Stimulated activated CD4-positive, alpha-beta T cell treated with anti-CD3 and anti-CD28 coated beads, TNF-alpha, amount 100 ng/mL, for 48 hours (primary cell): ENCODE measurements at regions not wholly inside any gene's neighbourhood (a gene's known extent, or its start where the extent isn't known, plus 50 kb on each side); places are given as distances from the start of the nearest gene placed in this dataset.

Experiments
- DNase-seq, 3 donors: peaks; one replicate each; pipeline ENCODE4 v3.0.0-alpha.2; 2020; ENCODE audit warnings: low read depth in 3 of 3

DNA sequence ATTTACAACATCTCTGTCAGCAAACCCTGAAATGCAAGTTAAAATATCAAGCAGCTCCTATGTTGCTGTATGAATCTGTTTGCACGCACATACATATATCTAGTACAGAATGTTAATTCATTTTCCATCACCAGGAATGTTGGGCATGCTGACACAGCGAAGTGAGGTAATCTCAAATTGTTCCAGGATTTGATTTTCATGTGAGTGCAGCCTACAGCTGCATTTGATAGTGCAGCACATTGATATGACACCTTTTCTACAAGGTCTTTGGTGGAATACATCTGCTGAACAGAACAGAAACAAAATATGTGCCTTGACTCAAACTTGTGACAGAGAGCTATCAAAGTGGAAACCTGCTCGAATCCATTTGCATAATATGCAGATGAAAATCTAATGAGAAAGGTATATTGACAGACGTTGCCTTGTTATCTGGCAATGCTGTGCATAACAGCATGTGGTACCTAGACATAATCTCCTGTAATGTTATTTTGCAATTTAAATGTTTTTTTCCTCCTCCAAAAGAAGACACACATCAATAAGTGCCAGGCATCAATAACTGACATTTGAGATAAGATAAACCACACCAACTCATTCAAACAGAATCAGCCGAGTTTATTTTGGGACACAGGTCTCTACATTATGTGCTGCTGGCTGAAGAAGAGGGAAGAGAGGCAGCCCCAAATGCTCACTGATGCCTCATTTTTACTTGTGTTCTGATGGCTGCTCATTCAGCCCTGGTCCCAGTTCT lies 512.2 kb downstream of the ZNF608 start:
- DNase-seq = no peak

DNA sequence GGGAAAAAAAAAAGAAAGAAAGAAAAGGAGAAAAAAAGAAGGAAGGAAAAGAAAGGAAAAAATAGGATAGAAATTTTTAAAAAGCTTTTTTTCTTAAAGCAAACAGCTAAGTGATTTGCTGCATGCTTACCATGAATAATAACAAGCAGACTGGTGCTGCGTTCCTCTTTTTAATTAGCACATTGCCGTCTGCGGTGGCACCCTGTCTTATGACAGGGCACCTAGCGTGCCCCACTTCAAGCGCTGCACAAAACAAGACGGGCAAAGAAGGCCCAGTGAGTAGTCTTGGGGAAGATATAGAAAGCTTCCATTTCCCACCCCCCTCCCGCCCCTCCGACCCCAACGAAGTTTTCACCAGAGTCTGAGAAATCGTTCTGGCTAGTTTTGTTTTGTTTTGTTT lies 513.9 kb downstream of the ZNF608 start:
- no peak for DNase-seq

DNA sequence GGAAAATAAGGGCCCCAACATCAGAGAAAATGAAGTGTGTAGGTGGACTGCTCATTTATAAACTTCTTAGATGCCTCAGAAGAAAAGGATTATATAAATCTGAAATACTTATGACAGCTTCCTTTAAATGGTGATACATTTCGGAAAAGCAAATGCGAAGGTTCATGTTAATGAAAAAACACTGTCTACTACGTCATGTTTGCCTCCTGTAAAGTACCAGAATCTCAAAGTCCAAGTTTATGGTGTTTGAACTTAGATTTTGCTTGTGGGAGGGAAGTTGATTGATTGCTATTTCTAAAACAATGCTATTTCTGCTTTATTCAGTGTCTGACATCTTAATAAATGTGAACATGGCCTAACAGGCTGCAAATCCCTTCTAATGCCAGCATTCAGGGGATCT lies 514.6 kb downstream of the ZNF608 start:
- DNase-seq = no peak

DNA sequence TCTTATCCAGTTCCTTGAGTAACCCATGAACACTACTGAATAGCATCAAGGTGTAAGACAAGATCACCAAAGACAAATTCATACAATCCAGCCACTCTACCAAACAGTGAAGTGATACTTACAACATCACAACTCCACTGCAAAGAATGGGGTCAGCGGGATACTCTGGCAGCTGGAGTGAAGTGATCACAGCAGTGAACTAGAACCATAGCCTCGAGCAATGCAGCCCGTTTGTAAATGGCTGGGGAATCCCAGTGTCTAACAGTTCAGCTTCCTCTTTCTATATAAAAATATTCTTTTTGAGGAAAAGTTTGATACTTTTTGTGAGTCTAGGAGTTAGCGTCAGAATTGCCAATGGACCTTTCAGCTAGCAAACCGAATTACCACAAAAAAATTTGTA lies 515.2 kb downstream of the ZNF608 start:
- DNase-seq = no peak

DNA sequence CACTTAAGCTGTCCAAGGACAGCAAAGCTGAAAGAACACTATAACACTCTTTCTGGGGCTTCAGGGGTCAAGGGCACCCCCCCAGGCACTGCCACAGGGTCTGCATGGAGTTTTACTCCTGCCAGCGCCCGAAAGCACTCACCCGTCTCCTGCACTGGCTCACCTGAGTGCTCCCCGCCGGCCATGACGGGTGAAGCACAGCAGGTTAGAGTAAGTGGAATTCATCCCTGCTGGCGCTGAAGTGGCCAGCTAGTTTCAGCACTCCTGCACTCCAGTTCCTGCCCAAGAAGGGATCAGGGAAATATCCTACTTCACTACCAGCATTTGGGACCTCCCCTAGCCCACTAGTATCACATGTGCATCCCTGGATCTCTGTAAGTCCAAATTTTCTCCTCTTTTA lies 516.0 kb downstream of the ZNF608 start:
- DNase-seq = no peak

DNA sequence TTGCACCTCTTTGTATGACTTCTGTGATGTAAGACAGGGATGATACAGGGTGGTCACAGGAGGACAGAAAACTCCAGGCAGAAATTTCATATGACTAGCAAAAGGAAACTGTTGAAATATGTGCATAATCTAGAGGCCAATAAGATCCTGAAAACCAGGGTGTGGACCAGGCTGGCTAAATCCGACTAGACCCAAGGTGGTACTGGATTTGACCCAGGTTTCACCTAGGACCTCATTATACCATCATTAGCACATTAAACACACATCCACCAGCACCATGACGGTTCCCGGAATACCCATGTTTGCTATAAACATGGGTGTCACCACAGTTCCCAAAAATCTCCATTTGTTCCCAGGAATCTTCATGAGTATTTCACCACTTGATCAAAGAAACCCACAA lies 517.1 kb downstream of the ZNF608 start:
- no peak for DNase-seq

DNA sequence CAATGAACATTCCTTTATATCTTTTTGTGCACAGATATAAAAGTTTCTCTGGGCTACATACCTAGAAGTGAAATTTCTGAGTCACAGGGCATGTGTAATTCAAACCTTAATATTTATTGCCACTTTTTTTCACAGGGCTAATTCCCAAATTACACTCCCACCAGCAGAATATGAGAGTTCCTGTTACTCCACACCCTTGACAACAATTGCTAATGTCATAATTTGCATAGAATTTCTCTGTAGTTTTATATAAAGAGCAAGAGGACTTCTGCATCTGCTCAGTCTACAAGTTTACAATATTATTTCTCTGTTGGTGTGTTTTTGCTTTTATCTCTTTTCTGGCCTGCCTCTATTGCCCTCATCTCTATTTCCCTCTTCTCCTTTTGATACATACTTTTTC lies 518.5 kb downstream of the ZNF608 start:
- DNase-seq = no peak

DNA sequence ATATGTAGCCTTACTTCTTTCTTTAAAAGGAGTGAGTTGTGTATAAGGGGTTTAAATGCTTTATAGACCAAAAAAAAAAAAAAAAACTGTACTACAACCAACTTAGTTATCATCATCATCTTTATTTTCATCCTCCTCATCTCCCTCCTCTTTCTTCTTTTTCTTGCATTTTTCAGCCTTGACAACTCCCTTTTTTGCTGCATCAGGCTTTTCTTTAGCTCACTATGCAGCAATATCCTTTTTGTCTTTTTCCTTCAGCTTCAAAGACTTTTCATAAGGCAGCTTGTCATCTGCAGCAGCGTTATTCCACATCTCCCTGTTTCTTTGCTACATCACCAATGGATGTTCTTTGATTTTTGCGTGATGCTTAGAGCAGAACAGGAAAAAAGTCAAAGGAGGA lies 526.0 kb downstream of the ZNF608 start:
- no peak for DNase-seq

DNA sequence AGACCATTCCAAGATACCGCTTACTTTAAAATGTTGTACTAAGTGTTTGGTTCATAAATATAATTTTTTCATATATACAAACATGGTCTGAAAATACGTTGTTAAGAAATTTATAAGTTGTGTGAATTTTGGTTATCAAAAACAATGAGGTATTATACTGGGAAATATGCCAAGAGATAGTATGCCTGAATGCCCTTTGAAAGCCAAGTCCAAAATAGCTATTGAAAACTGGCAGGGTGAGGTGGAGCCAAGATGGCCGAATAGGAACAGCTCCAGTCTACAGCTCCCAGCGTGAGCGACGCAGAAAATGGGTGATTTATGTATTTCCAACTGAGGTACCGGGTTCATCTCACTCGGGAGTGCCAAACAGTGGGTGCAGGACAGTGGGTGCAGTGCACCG lies 533.5 kb downstream of the ZNF608 start:
- DNase-seq = no peak

DNA sequence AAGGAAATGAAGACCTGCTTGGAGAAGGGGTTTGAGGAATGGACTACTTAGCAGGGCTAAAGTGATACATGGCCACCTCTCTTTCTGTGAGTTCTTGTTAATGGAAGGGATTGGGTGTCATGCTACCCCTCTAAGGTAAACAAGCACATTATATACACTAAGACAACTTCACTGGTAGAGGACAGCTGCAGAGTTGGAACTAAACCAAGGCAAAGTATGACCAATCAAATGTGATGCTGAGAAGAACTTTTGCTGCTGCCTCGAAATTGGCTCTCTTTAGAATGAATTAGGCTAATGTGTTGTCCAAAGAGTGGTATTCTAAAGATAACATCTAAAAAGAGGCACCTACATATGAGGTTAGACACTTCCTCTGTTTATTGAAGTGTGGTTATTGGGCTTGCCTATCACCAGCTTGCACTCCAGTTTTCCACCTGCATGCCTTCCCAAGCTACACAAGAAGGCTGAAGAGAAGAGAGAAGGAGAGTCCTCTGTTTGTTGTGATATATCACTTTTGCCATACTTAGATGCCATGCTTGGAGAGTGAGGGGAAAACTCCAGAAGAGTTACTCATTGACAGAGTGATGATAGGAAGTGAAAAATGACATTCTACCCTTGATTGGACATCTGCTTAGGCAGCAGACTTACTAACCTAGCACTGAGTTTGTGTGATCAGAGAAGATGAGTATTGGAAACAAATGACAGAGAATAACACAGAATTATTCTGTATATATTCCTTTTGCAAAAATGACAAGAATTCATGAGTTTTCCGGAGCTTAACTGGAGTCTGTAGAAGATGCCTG lies 536.1 kb downstream of the ZNF608 start:
- DNase-seq = no peak

DNA sequence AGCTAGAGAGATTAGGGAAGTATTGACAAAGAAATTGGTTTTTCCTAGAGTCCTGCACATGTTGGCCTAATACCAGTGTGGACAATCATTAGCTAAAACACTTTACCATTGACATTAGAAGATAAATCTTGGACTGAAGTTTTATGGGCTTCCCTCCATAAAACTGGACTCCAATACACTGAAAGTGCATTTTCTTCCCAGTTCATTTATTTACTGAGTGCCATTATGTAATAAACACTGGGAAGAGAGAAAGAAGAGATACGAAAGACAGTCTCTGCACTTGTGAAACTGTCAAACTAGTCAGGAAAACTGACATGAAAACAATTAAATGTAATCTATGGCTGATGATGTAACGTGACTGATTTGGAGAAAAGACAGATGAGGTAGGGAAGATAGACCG lies 539.3 kb downstream of the ZNF608 start:
- DNase-seq = no peak

DNA sequence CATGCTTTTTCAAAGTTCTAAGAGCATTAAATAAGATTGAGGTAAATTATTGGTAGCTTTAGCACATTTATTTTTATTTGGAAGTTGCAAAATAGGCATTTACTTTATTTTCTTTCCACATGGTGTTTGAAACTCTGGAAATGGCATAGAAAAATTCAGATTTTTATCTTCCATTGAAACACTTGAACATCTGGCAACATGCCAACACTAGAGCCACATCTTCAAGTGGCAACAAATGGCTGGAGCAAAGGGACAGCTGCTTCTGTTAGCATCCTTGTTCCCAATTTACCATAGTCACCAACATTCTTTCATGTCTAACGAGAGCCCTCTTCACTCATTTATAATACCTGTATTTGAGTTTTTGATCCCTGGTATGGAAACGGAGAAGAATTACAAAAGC lies 539.9 kb downstream of the ZNF608 start:
- no peak for DNase-seq

DNA sequence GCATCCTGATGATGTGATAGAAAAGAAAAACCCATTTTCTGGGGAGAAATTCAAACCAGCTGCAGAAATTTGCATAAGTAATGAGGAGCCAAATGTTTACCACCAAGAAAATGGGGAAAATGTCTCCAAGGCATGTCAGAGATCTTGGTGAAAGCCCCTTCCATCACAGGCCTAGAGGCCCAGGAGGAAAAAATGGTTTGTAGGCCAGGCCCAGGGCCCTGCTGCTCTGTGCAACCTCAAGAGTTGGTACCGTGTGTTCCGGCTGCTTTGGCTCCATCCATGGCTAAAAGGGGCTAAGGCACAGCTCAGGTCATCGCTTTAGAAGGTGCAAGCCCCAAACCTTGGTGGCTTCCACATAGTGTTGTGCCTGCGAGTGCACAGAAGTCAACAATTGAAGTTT lies 543.1 kb downstream of the ZNF608 start:
- no peak for DNase-seq

DNA sequence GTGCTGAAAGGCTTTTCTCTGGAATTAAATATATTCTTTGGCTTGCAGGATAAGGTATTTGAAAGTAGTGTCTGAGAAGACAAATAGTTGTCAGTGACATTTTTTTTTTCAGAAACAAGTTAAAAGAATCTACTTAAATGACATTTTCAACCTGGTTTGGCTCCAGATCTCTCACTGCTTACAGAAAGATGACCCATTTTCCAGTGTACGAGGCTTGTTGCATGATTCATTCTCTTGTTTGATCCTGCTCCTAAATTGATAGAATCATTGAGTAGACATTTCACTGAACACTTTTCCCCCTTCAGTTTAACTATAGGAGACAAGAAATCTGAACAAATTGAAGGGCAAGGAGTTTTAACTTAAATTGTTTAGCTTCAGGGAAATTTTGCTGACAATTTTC lies 546.1 kb downstream of the ZNF608 start:
- no peak for DNase-seq

DNA sequence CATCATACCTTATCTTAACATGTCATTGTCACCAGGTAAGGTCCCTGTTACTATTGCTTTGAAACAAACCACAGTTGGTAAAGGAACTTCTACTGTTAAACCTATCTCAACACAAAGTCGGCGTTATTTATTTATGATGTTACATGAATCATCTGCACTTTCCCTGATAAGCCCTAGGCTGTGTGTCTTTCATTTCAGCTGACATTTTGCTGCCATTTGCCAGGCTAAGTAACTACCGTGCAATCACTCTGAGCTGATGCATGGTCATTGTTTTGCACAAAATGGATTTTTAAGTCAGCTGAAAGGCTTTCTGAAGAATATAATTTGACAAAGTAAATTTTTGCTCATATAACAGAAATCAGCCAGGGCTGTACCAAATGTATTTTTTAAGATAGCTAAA lies 546.5 kb downstream of the ZNF608 start:
- no peak for DNase-seq

DNA sequence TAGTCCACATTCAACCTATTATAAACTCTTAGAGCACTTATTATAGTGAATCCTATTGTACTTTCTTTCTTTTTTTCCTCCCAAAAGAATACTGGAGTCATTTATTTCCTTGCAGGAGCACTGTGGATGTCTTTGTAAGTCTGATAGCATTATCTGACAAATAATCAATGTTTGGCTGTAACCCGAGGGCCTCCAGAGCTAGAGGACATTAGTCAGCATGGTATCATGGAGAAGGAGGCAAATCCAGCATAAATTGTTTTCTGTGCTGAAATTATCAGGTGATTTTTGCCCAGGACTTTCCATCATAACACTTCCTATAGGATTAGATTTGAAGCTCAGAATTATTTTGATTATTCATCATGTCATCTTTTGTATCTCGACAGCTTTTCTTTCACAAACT lies 551.0 kb downstream of the ZNF608 start:
- DNase-seq = no peak

DNA sequence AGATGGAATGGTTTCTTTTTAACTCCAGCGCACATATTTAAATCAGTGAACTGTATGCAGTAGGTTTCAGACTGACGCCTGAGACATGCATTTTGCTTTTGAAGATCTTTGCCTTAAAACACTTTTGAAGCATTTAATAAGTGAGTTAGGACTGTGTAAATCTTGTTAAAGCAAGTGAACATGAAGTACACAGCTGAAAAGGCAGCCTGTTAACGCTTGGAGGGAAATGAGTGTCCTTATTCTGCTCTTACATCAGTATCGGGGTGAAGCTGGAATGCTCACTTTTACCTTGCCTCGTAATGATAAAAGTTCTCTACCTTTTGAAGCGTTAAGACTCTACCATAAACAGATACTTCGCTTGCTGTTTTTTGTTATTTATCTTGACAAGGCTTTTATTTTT lies 552.2 kb downstream of the ZNF608 start:
- no peak for DNase-seq

DNA sequence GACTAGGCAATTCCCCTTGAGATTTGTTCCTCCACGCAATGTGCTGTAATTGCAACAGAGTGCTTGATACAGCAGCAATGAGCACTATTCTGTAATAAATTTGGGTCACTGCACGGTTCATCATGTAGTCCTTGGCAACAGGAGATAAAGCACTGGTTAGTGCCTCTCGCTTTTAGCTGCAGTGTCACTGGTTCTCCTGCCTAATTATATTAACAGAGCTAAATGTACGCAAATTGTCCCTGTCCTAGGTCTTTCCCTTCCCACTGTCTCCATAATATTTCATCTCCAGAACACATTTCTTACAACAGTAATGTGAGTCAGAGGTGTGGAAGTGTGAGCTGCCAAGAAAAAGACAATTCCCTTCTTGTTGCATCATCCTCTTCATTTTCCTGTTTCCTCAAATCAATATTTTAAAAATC lies 553.1 kb downstream of the ZNF608 start:
- DNase-seq = no peak

DNA sequence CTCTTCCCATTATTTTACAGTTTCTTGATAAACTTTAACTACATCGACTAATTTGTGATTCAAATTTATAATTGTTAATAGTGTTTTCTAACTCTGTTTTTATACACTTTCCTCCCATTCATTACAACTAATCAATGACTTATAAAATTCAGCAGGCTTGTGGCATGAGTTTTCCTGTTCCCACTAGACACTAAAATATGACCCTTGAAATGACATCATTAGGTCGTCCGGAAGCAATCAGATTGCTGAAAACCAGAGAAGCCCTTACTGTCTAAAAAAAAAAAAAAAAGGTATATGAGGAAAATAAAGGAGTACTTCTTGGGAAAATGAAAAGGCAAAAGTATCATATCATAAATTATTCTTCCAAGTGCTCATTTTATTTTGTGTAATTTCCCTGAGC lies 553.7 kb downstream of the ZNF608 start:
- no peak for DNase-seq

DNA sequence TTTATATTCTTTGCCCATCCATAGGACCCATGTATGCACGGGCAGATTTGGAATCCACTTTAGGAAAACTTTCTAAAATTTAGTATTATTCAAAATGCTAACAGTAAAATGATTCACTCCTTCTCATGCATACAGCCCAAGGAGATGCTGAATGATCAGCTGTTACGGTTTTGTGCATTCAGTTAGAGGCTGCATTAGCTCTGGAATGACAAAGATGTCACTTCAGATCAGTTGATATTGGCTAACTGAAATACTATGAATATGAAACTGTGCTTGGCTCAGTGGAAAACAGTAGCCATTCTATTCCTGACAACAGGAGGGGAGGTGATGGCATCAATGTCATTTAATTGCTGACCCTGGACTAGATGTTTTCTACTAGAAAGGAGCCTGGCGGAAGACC lies 560.7 kb downstream of the ZNF608 start:
- no peak for DNase-seq

DNA sequence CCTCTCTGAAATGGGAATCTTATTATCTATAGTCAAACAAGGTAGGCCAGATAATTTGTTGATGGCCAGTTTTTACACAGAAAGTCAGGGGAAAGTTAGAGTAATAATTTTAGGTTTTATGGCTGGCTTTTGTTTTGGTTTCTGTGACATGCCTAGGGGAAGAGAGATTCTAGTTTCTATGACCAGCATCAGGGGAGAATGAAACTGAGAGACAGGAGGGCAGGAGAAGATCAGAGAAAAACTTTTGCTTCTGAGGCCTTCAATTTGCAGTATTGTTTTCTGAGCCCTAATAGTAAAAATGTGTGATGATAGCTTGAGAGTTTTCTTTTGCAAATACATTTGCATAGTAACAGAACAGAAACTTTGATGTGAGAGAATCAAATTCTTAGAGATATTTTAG lies 564.3 kb downstream of the ZNF608 start:
- no peak for DNase-seq

DNA sequence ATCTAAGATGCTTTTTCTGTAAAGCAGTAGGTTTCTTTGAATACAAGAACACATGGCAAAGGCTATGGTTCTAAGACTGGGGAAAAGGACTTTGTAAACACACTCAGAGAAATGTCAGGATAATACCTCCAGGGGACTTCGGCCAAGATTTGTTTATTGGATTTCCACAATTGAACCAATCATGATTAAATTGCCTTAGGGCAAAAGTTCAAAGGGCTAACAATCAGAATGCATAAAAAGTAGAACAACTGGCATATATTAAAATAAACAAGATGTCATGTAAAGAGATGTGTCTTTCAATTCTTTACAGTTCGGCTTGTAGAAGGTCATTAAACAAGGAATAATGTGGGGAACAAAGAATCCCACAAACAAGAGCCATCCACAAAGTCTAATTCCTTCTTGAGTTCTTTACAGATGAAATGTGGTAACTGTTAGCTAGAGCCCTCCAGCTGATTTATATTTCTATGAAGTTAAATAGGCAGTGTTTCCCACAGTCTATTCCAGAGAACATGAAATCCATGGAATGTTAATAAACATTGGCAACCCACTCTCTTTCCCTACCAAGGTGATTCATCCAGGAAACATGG lies 565.5 kb downstream of the ZNF608 start:
- DNase-seq = no peak

DNA sequence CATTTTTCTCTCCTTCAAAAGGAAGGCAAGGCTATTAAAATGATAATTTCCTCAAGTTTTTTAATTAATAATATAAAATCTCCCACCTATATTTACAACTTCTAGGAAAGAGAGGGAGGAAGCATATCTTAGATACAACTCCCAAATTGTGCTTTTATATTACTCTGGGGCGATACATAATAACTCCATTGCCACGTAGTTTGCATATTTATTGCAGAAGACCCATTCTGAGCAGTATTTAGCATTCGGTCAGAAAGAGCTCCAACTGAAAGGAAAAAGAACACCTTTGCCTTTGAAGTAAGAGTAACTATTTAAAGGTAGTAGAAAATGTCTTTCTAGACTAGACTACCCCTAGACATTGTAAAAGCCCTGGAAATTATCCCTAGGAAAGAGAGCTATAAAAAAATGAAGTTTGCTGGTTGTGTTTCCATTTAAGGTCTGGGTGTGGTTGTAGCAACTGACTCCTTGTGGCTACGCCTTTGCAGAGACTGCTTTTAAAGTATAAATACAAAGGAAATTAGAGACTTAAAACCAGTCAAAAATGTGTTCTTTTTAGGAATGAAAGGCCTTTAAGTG lies 566.1 kb downstream of the ZNF608 start:
- DNase-seq = no peak
